Thoracic aorta (tissue), 2 donors: ENCODE measurements at regions not wholly inside any gene's neighbourhood (a gene's known extent, or its start where the extent isn't known, plus 50 kb on each side); places are given as distances from the start of the nearest gene placed in this dataset.

Source experiments
- ATAC-seq: fragments of 150-250 bp; one replicate; pipeline ENCODE4 v1.8.0; 2017; ENCODE audit warnings: low read depth; ENCODE audit not compliant: insufficient number of reproducible peaks, low FRiP score
- DNase-seq: peaks from one replicate; pipeline ENCODE4 v3.0.0-alpha.2; 2020; ENCODE audit warnings: low spot score
- H3K27ac ChIP-seq, 2 donors: fragments of 200-600 bp; sonication (generic); 1 replicate in 1 of 2; 2 replicates in 1 of 2; pipeline ENCODE4 v1.5.1; 2016; ENCODE audit warnings: mild to moderate bottlenecking in 2 of 2, moderate library complexity in 2 of 2
- H3K27me3 ChIP-seq: fragments of 200-600 bp; sonication (generic); replicated peaks from 2 replicates; pipeline ENCODE4 v1.6.0; 2016; ENCODE audit warnings: mild to moderate bottlenecking; ENCODE audit not compliant: insufficient read depth
- H3K36me3 ChIP-seq: fragments of 200-600 bp; sonication (generic); one replicate; pipeline ENCODE4 v1.5.1; 2016
- H3K4me1 ChIP-seq, 2 donors: fragments of 200-600 bp; sonication (generic); 1 replicate in 1 of 2; 2 replicates in 1 of 2; pipeline versions ENCODE4 v1.5.1 to v1.6.0; 2016; ENCODE audit warnings: low read depth in 2 of 2, mild to moderate bottlenecking in 1 of 2; ENCODE audit not compliant: control insufficient read depth in 1 of 2
- H3K4me3 ChIP-seq: fragments of 200-600 bp; sonication (generic); 2 replicates; pipeline ENCODE4 v1.5.1; 2016; ENCODE audit warnings: mild to moderate bottlenecking
- H3K9me3 ChIP-seq: fragments of 200-600 bp; sonication (generic); 2 replicates; pipeline ENCODE4 v1.5.1; 2016
- CTCF ChIP-seq: fragments of 200-600 bp; sonication (generic); IDR thresholded peaks from one replicate; pipeline ENCODE4 v1.5.1; 2019; ENCODE audit warnings: antibody characterized with exemption

DNA sequence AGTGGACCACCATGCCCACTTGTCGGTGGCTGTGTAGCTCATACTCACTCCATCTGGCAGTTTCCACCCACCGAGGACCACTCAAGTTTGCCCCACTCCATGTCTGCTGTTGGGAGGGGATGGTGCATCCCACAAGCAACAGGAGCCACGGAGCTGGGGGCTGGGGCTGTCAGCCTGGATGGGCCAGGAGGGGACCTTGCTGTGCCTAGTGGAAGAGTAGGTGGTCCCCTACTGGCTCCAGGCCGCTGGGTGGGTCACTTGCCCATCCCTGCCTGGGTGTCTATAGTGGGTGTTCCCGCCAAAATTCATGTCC lies 57.0 kb downstream of the SMIM38 start:
- ATAC-seq (no peak), DNase-seq (no peak)
- Histone ChIP-seq H3K27me3 (no peaks in the 10 kb centered on the region), H3K36me3 (no peaks in the 10 kb centered on the region), H3K4me1 (peaks cover 0 to 5% of the 10 kb centered on the region in 2 donors), H3K4me3 (no peak overlapping the region), H3K9me3 (no peaks in the 10 kb centered on the region), H3K27ac (no peak overlapping the region)
- no peak for TF ChIP-seq CTCF

- H3K9me3 ChIP-seq: no peaks in the 10 kb centered on the region
- ATAC-seq (no peak), DNase-seq (no peak)
- no peaks in the 10 kb centered on the region for H3K36me3 ChIP-seq
- no peak overlapping the region for H3K4me3 ChIP-seq
- TF ChIP-seq CTCF: no peak
- H3K27me3 ChIP-seq: no peaks in the 10 kb centered on the region
- H3K4me1 ChIP-seq: peaks cover 0 to 5% of the 10 kb centered on the region in 2 donors
- no peak overlapping the region for H3K27ac ChIP-seq
Observed at GRCh38 chr11:69213316-69213715, 57.6 kb downstream of the SMIM38 start.

- DNase-seq (no peak), ATAC-seq (no peak)
- H3K4me1 ChIP-seq: peaks cover 0 to 5% of the 10 kb centered on the region in 2 donors
Observed at GRCh38 chr11:69213964-69214363, 58.2 kb downstream of the SMIM38 start.

GRCh38 chr11:69215216-69215615 lies 59.5 kb downstream of the SMIM38 start:
- no peak for DNase-seq

More at GRCh38 chr11:69213964-69214363, 58.2 kb downstream of the SMIM38 start:
- TF ChIP-seq CTCF: no peak
- no peak overlapping the region for H3K4me3 ChIP-seq
- H3K36me3 ChIP-seq: no peaks in the 10 kb centered on the region
- H3K9me3 ChIP-seq: no peaks in the 10 kb centered on the region
- no peak overlapping the region for H3K27ac ChIP-seq
- no peaks in the 10 kb centered on the region for H3K27me3 ChIP-seq

GRCh38 chr11:69215784-69216415 lies 60.2 kb downstream of the SMIM38 start:
- Histone ChIP-seq H3K9me3 (no peaks in the 10 kb centered on the region), H3K27ac (no peak overlapping the region), H3K36me3 (no peaks in the 10 kb centered on the region), H3K4me1 (peaks cover 0 to 12% of the 10 kb centered on the region in 2 donors), H3K4me3 (no peak overlapping the region), H3K27me3 (no peaks in the 10 kb centered on the region)
- TF ChIP-seq CTCF: no peak
- ATAC-seq (no peak), DNase-seq (no peak)

More at GRCh38 chr11:69215216-69215615, 59.5 kb downstream of the SMIM38 start:
- no peaks in the 10 kb centered on the region for H3K36me3 ChIP-seq
- ATAC-seq: no peak
- no peaks in the 10 kb centered on the region for H3K9me3 ChIP-seq
- H3K4me1 ChIP-seq: peaks cover 0 to 5% of the 10 kb centered on the region in 2 donors
- no peaks in the 10 kb centered on the region for H3K27me3 ChIP-seq
- no peak for TF ChIP-seq CTCF
- H3K27ac ChIP-seq: no peak overlapping the region
- no peak overlapping the region for H3K4me3 ChIP-seq
